Progenitor cell of endocrine pancreas (in vitro differentiated cells): ENCODE measurements at regions not wholly inside any gene's neighbourhood (a gene's known extent, or its start where the extent isn't known, plus 50 kb on each side); places are given as distances from the start of the nearest gene placed in this dataset.
A peak's percentile ranks its signal among the peaks of the same experiment; 100 is the strongest.

ENCODE experiments used
- DNase-seq: peaks from one replicate; pipeline ENCODE4 v3.0.0; 2021; ENCODE audit warnings: low spot score; ENCODE audit not compliant: unreplicated experiment
- H3K27ac Mint-ChIP-seq: 2 replicates; pipeline ENCODE4 v1.8.0; 2021; ENCODE audit warnings: mild to moderate bottlenecking, moderate library complexity, mixed read lengths
- H3K27me3 Mint-ChIP-seq: 2 replicates; pipeline ENCODE4 v1.8.0; 2021; ENCODE audit warnings: mixed read lengths
- H3K36me3 Mint-ChIP-seq: 2 replicates; pipeline ENCODE4 v1.8.0; 2022; ENCODE audit warnings: mixed read lengths; ENCODE audit not compliant: insufficient read depth
- H3K4me1 Mint-ChIP-seq: 2 replicates; pipeline ENCODE4 v1.8.0; 2021; ENCODE audit warnings: low read depth, mixed read lengths
- H3K4me3 Mint-ChIP-seq: 2 replicates; pipeline ENCODE4 v1.8.0; 2021; ENCODE audit warnings: low read depth, mild to moderate bottlenecking, moderate library complexity, mixed read lengths
- H3K9me3 Mint-ChIP-seq: 2 replicates; pipeline ENCODE4 v1.8.0; 2021; ENCODE audit warnings: low read depth, mixed read lengths
- CTCF ChIP-seq: fragments of 200-600 bp; sonication (generic); IDR thresholded peaks from one replicate; pipeline ENCODE4 v1.5.0; 2021; ENCODE audit warnings: antibody characterized with exemption, mild to moderate bottlenecking; ENCODE audit not compliant: unreplicated experiment

- H3K4me1 Mint-ChIP-seq: peaks cover 4% of the 10 kb centered on the region
- H3K36me3 Mint-ChIP-seq: peaks cover 3% of the 10 kb centered on the region
- no peak for DNase-seq
- TF ChIP-seq CTCF: no peak
- peak overlapping the region; percentile 63 for H3K4me3 Mint-ChIP-seq
- no peak overlapping the region for H3K27ac Mint-ChIP-seq
- peaks cover 10% of the 10 kb centered on the region for H3K9me3 Mint-ChIP-seq
- H3K27me3 Mint-ChIP-seq: peaks cover 29% of the 10 kb centered on the region
These were observed 315.9 kb downstream of the TFAP2A start for GRCh38 chr6:10098756-10099528.

- no peak overlapping the region for H3K27ac Mint-ChIP-seq
- DNase-seq: no peak
- H3K36me3 Mint-ChIP-seq: peaks cover 6% of the 10 kb centered on the region
- no peaks in the 10 kb centered on the region for H3K4me1 Mint-ChIP-seq
- no peak overlapping the region for H3K4me3 Mint-ChIP-seq
- H3K27me3 Mint-ChIP-seq: peaks cover 3% of the 10 kb centered on the region
- H3K9me3 Mint-ChIP-seq: peaks cover 16% of the 10 kb centered on the region
- TF ChIP-seq CTCF: no peak
These were observed 321.6 kb downstream of the TFAP2A start for GRCh38 chr6:10093282-10093681.

- TF ChIP-seq CTCF: no peak
- H3K27me3 Mint-ChIP-seq: peaks cover 15% of the 10 kb centered on the region
- H3K27ac Mint-ChIP-seq: no peak overlapping the region
- H3K9me3 Mint-ChIP-seq: no peaks in the 10 kb centered on the region
- H3K4me3 Mint-ChIP-seq: no peak overlapping the region
- peaks cover 4% of the 10 kb centered on the region for H3K4me1 Mint-ChIP-seq
- DNase-seq: no peak
- H3K36me3 Mint-ChIP-seq: no peaks in the 10 kb centered on the region
These were observed 330.5 kb downstream of the TFAP2A start for GRCh38 chr6:10084111-10084986.

- Mint-ChIP-seq H3K4me1 (peaks cover 4% of the 10 kb centered on the region), H3K9me3 (no peaks in the 10 kb centered on the region), H3K4me3 (no peak overlapping the region), H3K27me3 (peaks cover 12% of the 10 kb centered on the region), H3K27ac (no peak overlapping the region), H3K36me3 (no peaks in the 10 kb centered on the region)
- no peak for TF ChIP-seq CTCF
- DNase-seq: no peak
These were observed 332.5 kb downstream of the TFAP2A start for GRCh38 chr6:10082385-10082784.

GRCh38 chr6:10081957-10082356 is 332.9 kb downstream of the TFAP2A start:
- DNase-seq: no peak
- Mint-ChIP-seq H3K27ac (no peak overlapping the region), H3K36me3 (no peaks in the 10 kb centered on the region), H3K27me3 (peaks cover 12% of the 10 kb centered on the region), H3K9me3 (no peaks in the 10 kb centered on the region), H3K4me3 (no peak overlapping the region), H3K4me1 (peaks cover 4% of the 10 kb centered on the region)
- no peak for TF ChIP-seq CTCF
